HepG2 (cell line): ENCODE measurements at regions not wholly inside any gene's neighbourhood (a gene's known extent, or its start where the extent isn't known, plus 50 kb on each side); places are given as distances from the start of the nearest gene placed in this dataset.

ENCODE experiments used
- CREM ChIP-seq, 2 experiments: sonication (generic) in 1 of 2; formaldehyde crosslinking in 1 of 2; IDR thresholded peaks; 2 replicates each; pipeline versions ENCODE4 v1.4.0 to v1.6.1; 2016 to 2020; ENCODE audit warnings: antibody characterized with exemption in 1 of 2, mild to moderate bottlenecking in 1 of 2, missing genetic modification reagents in 1 of 2
- KDM3A ChIP-seq: IDR thresholded peaks from 2 replicates; pipeline ENCODE4 v1.6.1; 2018; ENCODE audit warnings: low read depth, missing compliant biosample characterization
- NCOA5 ChIP-seq: sonication (generic); formaldehyde crosslinking; IDR thresholded peaks from 2 replicates; pipeline ENCODE4 v1.4.0; 2020; ENCODE audit warnings: missing genetic modification reagents
- RBAK ChIP-seq: sonication (generic); formaldehyde crosslinking; IDR thresholded peaks from 2 replicates; pipeline ENCODE4 v1.5.1; 2020; ENCODE audit warnings: mild to moderate bottlenecking, missing genetic modification reagents
- ZNF292 ChIP-seq: sonication (generic); formaldehyde crosslinking; IDR thresholded peaks from 2 replicates; pipeline ENCODE4 v1.8.1; 2022; ENCODE audit warnings: mild to moderate bottlenecking, low read depth, missing genetic modification reagents, borderline replicate concordance

GRCh38 chr3:145024700-145025099 lies 1053.1 kb downstream of the DIPK2A start:
- TF ChIP-seq KDM3A (no peak), ZNF292 (CRISPR knock-in tag) (no peak), CREM (IDR thresholded peaks at IDR 0.05) (no peak), CREM (CRISPR knock-in tag; IDR thresholded peaks at IDR 0.05) (no peak), RBAK (CRISPR knock-in tag) (no peak), NCOA5 (CRISPR knock-in tag) (no peak)
